Spleen (tissue), 11 donors: ENCODE measurements at regions not wholly inside any gene's neighbourhood (a gene's known extent, or its start where the extent isn't known, plus 50 kb on each side); places are given as distances from the start of the nearest gene placed in this dataset.

ENCODE experiments used
- DNase-seq: peaks from one replicate; pipeline ENCODE4 v3.0.0-alpha.2; 2020
- H3K27ac ChIP-seq, 8 donors: fragments of 200-600 bp; sonication (generic) in 7 of 8; 1 replicate in 4 of 8; 2 replicates in 4 of 8; pipeline versions ENCODE4 v1.5.0 to v1.8.0; 2016 to 2021; ENCODE audit warnings: inconsistent platforms in 4 of 8, mild to moderate bottlenecking in 4 of 8, moderate library complexity in 1 of 8
- H3K27me3 ChIP-seq, 7 donors: fragments of 200-600 bp; sonication (generic) in 6 of 7; replicated peaks in 1 of 7; 1 replicate in 4 of 7; 2 replicates in 3 of 7; pipeline versions ENCODE4 v1.5.0 to v1.8.0; 2016 to 2021; ENCODE audit warnings: inconsistent platforms in 3 of 7, mild to moderate bottlenecking in 1 of 7
- H3K36me3 ChIP-seq, 6 donors: fragments of 200-600 bp; sonication (generic) in 5 of 6; 1 replicate in 4 of 6; 2 replicates in 2 of 6; pipeline versions ENCODE4 v1.5.0 to v1.8.0; 2016 to 2021; ENCODE audit warnings: inconsistent platforms in 2 of 6
- H3K4me1 ChIP-seq, 6 donors: fragments of 200-600 bp; sonication (generic) in 5 of 6; 1 replicate in 3 of 6; 2 replicates in 3 of 6; pipeline versions ENCODE4 v1.5.0 to v1.8.0; 2016 to 2021; ENCODE audit warnings: inconsistent platforms in 3 of 6
- H3K4me3 ChIP-seq, 8 donors: fragments of 200-600 bp; sonication (generic) in 7 of 8; 1 replicate in 4 of 8; 2 replicates in 4 of 8; pipeline versions ENCODE4 v1.5.0 to v1.8.0; 2016 to 2021; ENCODE audit warnings: inconsistent platforms in 4 of 8, mild to moderate bottlenecking in 4 of 8, moderate library complexity in 2 of 8
- H3K9me3 ChIP-seq, 8 donors: fragments of 200-600 bp; sonication (generic) in 7 of 8; 1 replicate in 4 of 8; 2 replicates in 4 of 8; pipeline versions ENCODE4 v1.5.0 to v1.8.0; 2016 to 2021; ENCODE audit warnings: inconsistent platforms in 4 of 8
- POLR2A ChIP-seq, 3 donors: fragments of 450-650 bp; IDR thresholded peaks; one replicate each; pipeline ENCODE4 v1.5.1; 2017; ENCODE audit warnings: antibody characterized with exemption in 3 of 3, mild to moderate bottlenecking in 1 of 3
- POLR2AphosphoS5 ChIP-seq, 3 donors: sonication (generic); formaldehyde crosslinking; IDR thresholded peaks; one replicate each; pipeline ENCODE4 v1.5.1; 2017; ENCODE audit warnings: antibody characterized with exemption in 3 of 3
- WGBS, 5 donors: extraction: QIAGEN DNeasy Blood & Tissue Kit in 3 of 5; methylation state at CpG; one replicate each; pipeline versions ENCODE4 v1.1.5 to v1.1.7; 2013 to 2018; 5-methylcytosine and 5-hydroxymethylcytosine counted together
- intact Hi-C: fragments of 100-400 bp; cut with DNase I; formaldehyde crosslinking; loops from one replicate; pipeline ENCODE4 v1.15.0; 2023; ENCODE audit warnings: low total_unique reads
- TF ChIP-seq, protein P1 (sequence below), 11 experiments: fragments of 200-600 bp in 7 of 11; fragments of 450-650 bp in 4 of 11; sonication (generic) in 4 of 11; IDR thresholded peaks in 8 of 11; conservative IDR thresholded peaks in 3 of 11; 1 replicate in 7 of 11; 2 replicates in 4 of 11; pipeline versions ENCODE4 v1.4.0 to v1.8.0; 2016 to 2021; ENCODE audit warnings: antibody characterized with exemption in 11 of 11, inconsistent platforms in 4 of 11, mild to moderate bottlenecking in 1 of 11
- donor health status: healthy with polysubstance abuse.
- donor health status: DM: no; HTN: no; CAD: no; lungs with moderate emphysema.
- donor health status: DM: no; HTN: no; CAD: no.
- donor health status: Bipolar disorder and iron deficiency.
- donor health status: healthy.
- donor health status: DM: no; HTN: no; CAD: no.
- donor health status: DM: yes; HTN: yes; CAD: no.

DNA sequence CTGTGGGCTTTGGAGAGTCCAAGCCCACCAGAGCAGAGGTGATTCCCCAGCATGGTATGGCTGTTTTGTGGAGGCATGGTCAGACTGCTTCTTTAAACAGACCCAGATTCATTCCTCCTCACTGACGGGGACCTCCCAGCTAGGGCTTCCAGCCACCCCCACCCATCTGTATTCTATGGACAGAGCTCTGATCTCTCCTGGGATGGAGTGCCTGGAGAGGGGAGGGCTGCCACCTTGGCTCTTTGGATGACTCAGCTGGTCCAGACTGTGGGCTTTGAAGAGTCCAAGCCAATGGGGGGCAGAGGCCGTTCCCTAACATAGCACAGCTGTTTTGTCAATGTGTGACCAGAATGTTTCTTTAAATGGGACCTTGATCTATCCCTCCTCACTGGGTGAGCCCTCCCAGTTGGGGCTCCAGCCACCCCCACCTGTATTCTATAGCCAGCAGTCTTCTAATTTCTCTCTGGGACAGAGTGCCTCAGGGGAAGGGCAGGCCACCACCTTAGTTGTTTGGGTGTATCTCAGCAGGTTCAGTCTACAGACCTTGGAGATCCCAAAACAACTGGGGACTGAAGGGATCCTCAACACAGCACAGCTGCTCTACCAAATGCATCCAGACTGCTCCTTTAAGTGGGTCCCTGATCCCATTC is 122.0 kb upstream of the OSTN start:
- Histone ChIP-seq H3K9me3 (peaks cover 0 to 40% (median 20%) of the 10 kb centered on the region in 8 donors), H3K36me3 (no peaks in the 10 kb centered on the region), H3K4me1 (no peaks in the 10 kb centered on the region), H3K4me3 (no peak overlapping the region), H3K27me3 (peaks cover 0 to 5% (median 0%) of the 10 kb centered on the region in 7 donors), H3K27ac (no peak overlapping the region)
- TF ChIP-seq POLR2AphosphoS5 (IDR thresholded peaks at IDR 0.05) (no peak), POLR2A (IDR thresholded peaks at IDR 0.05) (no peak)
- TF ChIP-seq, protein P1, sequence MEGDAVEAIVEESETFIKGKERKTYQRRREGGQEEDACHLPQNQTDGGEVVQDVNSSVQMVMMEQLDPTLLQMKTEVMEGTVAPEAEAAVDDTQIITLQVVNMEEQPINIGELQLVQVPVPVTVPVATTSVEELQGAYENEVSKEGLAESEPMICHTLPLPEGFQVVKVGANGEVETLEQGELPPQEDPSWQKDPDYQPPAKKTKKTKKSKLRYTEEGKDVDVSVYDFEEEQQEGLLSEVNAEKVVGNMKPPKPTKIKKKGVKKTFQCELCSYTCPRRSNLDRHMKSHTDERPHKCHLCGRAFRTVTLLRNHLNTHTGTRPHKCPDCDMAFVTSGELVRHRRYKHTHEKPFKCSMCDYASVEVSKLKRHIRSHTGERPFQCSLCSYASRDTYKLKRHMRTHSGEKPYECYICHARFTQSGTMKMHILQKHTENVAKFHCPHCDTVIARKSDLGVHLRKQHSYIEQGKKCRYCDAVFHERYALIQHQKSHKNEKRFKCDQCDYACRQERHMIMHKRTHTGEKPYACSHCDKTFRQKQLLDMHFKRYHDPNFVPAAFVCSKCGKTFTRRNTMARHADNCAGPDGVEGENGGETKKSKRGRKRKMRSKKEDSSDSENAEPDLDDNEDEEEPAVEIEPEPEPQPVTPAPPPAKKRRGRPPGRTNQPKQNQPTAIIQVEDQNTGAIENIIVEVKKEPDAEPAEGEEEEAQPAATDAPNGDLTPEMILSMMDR (IDR thresholded peaks at IDR 0.05 in 8 of 11, conservative IDR thresholded peaks at IDR 0.05 in 3 of 11): no peak
- intact Hi-C loops: no loop called here
- no peak for DNase-seq
- 73 to 84% (median 77%) methylated on average over 2 of the region's 2 CpGs for WGBS, 5 donors

DNA sequence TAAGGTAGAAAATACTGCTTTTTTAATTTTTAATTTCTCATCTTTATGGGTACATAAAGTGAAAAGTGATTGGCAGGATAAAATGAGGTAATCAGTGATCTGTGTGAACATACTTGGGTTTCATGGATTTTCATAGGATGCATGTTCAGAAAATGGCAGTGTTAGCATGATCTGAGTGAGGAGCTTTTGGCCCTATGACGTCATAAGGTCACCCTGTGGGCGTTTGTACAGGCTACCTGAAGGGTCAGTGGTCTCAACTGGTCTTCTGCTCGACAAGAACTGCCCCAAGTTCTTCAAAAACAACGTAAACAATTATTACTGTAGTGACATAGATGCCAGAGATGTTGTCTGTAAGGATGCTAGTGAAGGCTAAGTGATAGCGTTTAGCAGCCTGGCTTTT is 124.5 kb upstream of the OSTN start:
- no peak overlapping the region for H3K27ac ChIP-seq
- intact Hi-C loops: no loop called here
- peaks cover 0 to 32% (median 18%) of the 10 kb centered on the region in 8 donors for H3K9me3 ChIP-seq
- H3K4me3 ChIP-seq: no peak overlapping the region
- H3K4me1 ChIP-seq: no peaks in the 10 kb centered on the region
- TF ChIP-seq POLR2A (IDR thresholded peaks at IDR 0.05) (no peak), POLR2AphosphoS5 (IDR thresholded peaks at IDR 0.05) (no peak)
- TF ChIP-seq, protein P1 (IDR thresholded peaks at IDR 0.05 in 8 of 11, conservative IDR thresholded peaks at IDR 0.05 in 3 of 11): no peak
- H3K36me3 ChIP-seq: no peaks in the 10 kb centered on the region
- no peak for DNase-seq
- 50 to 67% (median 54%) methylated on average over 5 of the region's 5 CpGs for WGBS, 5 donors
- peaks cover 0 to 5% (median 0%) of the 10 kb centered on the region in 7 donors for H3K27me3 ChIP-seq

DNA sequence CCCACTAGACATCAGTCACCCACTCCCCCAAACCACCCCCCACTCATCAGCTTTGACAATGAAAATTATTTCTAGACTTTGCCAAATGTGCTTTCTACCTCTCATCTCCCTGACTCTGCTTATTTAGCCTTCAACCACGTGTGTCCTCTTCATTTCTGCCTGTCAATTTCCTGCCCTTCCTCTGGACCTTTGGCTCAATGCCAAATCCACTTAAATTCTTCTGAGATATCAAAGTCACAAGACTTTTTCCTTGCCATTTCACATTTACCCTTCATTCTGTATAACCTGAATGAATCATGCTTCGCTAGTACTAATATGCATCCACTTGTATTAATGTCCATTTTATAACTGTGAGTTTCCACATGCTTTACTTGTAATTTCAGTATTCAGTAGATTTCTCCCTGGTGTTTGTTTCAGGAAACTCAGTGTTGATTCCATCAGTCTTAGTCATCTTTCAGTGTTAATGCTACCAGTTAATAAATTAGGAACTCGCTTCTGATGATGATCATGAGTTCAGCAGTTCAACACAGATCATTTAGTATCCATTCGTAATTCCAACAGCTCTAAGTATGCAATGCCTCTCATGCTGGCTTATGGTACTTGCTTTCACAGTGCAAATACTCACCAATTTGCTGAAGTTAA is 128.2 kb upstream of the OSTN start:
- 51 to 61% (median 59%) methylated on average over 4 of the region's 4 CpGs for WGBS, 5 donors
- Histone ChIP-seq H3K4me3 (no peak overlapping the region), H3K4me1 (no peaks in the 10 kb centered on the region), H3K27ac (no peak overlapping the region), H3K36me3 (no peaks in the 10 kb centered on the region), H3K27me3 (no peaks in the 10 kb centered on the region), H3K9me3 (no peaks in the 10 kb centered on the region)
- TF ChIP-seq POLR2AphosphoS5 (IDR thresholded peaks at IDR 0.05): no peak
- TF ChIP-seq POLR2A (IDR thresholded peaks at IDR 0.05): no peak
- TF ChIP-seq, protein P1 (IDR thresholded peaks at IDR 0.05 in 8 of 11, conservative IDR thresholded peaks at IDR 0.05 in 3 of 11): no peak
- intact Hi-C loops: no loop called here
- DNase-seq: no peak

DNA sequence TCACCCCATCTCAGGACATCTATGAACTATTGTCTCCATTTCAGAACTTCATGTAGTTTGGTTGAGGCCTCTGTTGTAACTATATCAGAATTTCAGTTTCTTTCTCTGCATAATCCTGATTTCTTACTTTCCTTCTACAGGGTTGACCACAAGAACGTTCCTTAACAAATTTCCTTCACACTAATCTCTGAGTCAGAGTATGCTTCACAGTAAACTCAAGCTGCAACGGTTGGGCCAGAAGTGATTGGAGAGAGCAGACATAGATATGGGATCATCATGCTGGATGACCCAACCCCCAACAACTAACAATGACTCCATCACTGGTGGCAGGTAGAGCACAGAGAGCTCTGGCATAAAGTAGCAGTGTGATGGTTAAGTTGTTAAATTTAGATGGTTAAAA is 128.8 kb upstream of the OSTN start:
- 64 to 87% (median 76%) methylated on average over 2 of the region's 2 CpGs for WGBS, 5 donors
- TF ChIP-seq POLR2A (IDR thresholded peaks at IDR 0.05) (no peak), POLR2AphosphoS5 (IDR thresholded peaks at IDR 0.05) (no peak)
- TF ChIP-seq, protein P1 (IDR thresholded peaks at IDR 0.05 in 8 of 11, conservative IDR thresholded peaks at IDR 0.05 in 3 of 11): no peak
- no peak for DNase-seq
- Histone ChIP-seq H3K4me3 (no peak overlapping the region), H3K36me3 (no peaks in the 10 kb centered on the region), H3K9me3 (no peaks in the 10 kb centered on the region), H3K4me1 (no peaks in the 10 kb centered on the region), H3K27ac (no peak overlapping the region), H3K27me3 (no peaks in the 10 kb centered on the region)
- intact Hi-C loops: no loop called here
